Right renal pelvis (tissue), 4 donors: ENCODE measurements at regions not wholly inside any gene's neighbourhood (a gene's known extent, or its start where the extent isn't known, plus 50 kb on each side); places are given as distances from the start of the nearest gene placed in this dataset.
"Not testable (repeated sequence)": the region's sequence is repeated elsewhere in the genome, so short reads cannot be mapped to it uniquely, and the experiment has no call there.

Source experiments
- DNase-seq, 4 donors: peaks; one replicate each; pipeline ENCODE4 v3.0.0-alpha.2; 2013; ENCODE audit warnings: low read depth in 4 of 4, low spot score in 3 of 4, missing footprints in 1 of 4

- DNase-seq, result no peak
Measured at GRCh38 chr4:125003840-125004239, 291.3 kb upstream of the ANKRD50 start.

GRCh38 chr4:124997991-124998390 is 285.5 kb upstream of the ANKRD50 start:
- no peak for DNase-seq

GRCh38 chr4:124997124-124997523 is 284.6 kb upstream of the ANKRD50 start:
- no peak for DNase-seq

DNA sequence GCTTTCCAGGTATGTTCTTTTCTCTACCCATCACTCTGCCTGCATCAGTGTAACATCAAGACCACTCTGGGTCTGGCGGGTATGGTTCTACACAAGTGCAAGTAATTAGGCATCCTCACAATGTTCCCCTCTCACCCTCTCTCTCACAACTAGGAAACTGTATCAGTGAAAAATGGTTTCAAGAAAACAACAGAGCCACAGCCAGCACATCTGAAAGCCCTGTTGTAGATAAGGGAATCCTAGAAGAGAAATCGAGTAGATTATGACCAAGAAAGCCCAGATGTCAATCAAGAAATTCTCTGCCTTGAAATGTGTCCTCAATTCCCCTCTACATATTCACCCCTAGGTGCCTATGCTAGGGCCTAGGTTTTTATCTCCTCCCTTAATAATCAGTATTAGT is 281.3 kb upstream of the ANKRD50 start:
- DNase-seq, result no peak

DNA sequence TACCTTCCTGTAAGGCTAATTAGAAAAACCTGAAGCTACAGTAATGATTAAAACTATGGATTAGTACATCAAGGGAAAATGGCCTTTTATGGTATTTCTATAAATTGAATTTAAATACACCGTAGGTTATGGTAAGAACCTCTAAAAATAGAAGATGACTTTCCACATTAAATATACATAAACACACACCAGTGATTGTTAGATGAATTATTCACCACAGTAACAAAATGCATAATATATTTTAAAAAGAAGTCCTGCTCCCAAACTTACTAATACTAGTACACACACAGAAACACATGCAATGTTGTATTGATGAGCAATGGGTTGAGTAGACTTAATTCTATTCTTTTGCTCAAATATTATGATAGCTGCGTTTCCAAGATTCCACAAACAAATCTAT is 277.9 kb upstream of the ANKRD50 start:
- DNase-seq, result no peak

GRCh38 chr4:124980276-124980752 is 267.8 kb upstream of the ANKRD50 start:
- DNase-seq, result no peak

DNA sequence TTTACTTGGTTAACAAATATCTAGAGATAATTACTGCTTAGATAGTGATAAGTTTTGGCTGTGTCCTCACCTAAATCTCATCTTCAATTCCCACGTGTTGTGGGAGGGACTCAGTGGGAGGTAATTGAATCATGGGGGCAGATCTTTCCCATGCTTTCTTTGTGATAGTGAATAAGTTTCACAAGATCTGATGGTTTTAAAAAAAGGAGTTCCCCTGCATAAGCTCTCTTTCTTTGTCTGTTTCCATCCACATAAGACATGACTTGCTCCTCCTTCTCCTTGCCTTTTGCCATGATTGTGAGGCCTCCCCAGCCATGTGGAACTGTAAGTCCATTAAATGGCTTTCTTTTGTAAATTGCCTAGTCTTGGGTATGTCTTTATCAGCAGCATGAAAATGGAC is 266.0 kb upstream of the ANKRD50 start:
- DNase-seq, result not testable (repeated sequence)

DNA sequence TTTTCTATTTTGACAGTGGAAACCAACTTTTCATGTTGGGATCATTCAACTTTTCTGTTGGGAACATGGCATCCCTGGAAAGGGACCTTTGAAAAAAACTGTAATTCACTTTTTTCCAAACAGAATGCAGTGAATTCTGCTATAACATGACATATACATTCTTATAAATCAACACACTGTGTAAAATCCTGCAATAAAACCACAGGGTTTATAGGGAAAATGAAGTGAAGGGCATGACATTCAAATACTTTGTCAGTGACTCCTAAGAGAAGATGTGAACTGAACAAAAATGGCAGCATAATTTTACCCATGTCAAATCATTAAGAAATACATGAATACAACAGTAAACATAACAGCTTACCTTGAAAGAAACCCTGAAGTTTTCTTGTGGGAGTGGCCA is 264.5 kb upstream of the ANKRD50 start:
- no peak for DNase-seq

DNA sequence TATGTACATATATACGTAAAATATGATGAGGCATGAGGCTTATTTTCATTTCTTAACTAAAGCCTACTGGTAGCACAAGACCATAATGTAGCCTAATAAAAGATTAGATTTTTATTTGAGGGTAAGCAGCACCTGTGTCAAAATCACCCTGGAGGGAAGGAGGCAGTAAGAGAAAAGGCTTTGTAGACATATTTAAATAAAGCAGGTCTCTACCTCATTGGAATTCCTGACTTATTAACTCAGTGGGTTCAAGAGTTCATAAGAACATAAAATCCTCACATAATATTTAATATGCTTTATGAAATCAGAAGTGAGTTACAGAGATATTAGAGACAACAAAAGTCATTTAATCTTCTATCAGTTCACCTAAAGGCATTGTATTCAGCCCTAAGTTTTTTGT is 261.6 kb upstream of the ANKRD50 start:
- DNase-seq, result no peak

GRCh38 chr4:124973716-124974115 is 261.2 kb upstream of the ANKRD50 start:
- DNase-seq, result no peak

GRCh38 chr4:124970011-124970410 is 257.5 kb upstream of the ANKRD50 start:
- no peak for DNase-seq

DNA sequence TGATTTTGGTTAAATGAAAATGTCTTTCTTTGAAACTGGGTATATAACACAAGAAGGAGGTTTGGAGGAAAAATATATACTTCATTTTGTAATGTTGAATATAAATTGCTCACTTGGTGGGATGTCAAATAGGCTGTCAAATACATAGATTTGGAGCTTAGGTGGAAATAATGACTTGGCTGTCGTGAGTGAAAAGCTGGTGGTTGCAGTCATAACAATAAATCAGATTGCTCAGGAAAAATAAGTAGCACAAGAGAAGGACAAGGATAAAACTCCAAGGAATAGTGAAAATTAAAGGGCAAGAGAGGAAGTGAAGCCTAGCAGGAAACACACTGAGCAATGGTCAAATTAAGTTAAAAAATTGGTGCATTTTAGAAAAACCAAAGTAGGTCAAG is 253.0 kb upstream of the ANKRD50 start:
- no peak for DNase-seq

DNA sequence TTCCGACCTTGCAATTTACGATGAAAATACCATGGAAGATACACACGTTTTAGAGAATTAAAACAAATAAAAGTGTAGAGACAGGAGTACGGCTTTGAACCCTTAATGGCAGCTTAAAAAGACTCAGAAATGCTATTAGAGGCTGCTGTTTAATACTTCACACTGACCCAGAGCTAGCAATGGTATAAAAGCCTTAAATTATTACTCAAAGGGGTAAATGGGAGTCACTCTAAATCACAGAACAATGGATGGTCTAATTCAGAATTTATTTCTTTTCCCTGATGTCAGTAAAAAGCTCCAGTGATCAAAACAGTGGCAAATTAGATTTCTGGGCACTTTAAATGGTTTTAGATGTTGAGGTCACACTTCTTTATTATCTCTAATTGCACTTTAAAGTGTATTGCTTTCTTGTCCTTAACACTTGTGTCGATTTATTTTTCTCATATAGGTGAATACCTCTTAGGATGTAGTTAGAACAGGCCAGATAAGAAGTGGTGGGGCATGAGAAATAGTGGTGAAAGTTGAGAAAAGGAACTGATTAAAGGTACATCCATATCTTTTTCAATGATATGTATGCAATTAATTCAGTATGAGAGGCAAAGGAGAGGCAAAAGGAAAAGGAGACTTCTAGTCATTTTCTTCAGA is 252.4 kb upstream of the ANKRD50 start:
- DNase-seq, result no peak

DNA sequence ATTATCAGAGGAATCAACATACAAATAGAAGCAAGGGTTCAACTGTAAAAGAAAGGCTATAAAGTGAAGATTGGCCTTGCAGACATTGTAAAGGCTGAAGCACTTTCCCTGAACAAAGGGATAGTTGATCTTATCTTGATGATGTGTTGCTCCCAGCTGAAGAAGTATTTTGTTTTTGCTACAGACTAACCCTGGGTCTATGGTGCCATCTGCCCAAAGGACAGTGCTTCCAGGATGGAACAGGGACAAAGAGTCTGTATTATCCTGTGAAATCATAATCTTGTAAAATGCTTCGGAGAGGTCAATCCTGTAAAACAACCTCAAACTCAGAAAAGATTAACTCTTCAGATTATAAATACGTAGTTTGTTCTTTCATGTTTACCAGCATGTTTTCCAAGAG is 251.7 kb upstream of the ANKRD50 start:
- DNase-seq, result no peak

GRCh38 chr4:124961138-124961750 is 248.7 kb upstream of the ANKRD50 start:
- DNase-seq, result no peak

GRCh38 chr4:124958847-124959246 is 246.3 kb upstream of the ANKRD50 start:
- no peak for DNase-seq

GRCh38 chr4:124955476-124955875 is 242.9 kb upstream of the ANKRD50 start:
- DNase-seq, result no peak

GRCh38 chr4:124954046-124954445 is 241.5 kb upstream of the ANKRD50 start:
- no peak for DNase-seq

DNA sequence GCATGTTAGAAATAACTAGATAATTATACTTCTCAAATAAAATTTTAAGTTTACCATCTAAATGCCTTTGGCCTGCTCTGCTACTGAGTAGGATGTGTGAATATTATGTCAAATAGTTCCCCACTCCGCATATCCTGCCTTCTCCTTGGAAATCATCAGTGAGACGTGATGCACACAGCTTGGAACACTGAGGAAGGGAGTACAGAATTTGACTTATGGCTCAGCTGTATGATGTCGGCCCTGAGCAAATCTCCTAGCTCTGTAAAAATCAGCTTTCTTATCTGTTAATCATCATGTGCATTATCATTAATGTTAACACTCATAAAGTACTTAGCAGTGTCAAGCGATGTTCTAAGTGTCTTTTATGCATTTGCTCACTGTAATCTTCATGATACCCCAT is 241.0 kb upstream of the ANKRD50 start:
- no peak for DNase-seq

DNA sequence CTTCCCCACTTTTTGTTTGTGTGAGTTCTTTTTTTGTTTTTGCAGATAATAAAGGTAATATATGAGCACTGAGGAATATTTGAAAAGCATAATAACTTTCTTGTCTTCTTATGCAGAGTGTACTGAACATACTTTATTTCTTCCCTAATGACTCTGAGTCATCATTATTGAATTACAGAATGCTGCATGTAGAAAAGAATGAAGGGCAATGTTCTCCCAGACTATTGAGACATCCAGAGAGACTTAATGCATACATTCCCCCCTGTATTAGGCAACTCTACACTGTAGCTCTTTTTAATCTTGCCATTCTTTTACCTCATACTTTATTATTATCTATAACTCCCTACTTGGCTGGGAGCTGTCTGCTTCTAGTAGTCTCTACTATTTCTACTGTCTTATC is 240.5 kb upstream of the ANKRD50 start:
- DNase-seq, result no peak

GRCh38 chr4:124952601-124953000 is 240.1 kb upstream of the ANKRD50 start:
- DNase-seq, result no peak

DNA sequence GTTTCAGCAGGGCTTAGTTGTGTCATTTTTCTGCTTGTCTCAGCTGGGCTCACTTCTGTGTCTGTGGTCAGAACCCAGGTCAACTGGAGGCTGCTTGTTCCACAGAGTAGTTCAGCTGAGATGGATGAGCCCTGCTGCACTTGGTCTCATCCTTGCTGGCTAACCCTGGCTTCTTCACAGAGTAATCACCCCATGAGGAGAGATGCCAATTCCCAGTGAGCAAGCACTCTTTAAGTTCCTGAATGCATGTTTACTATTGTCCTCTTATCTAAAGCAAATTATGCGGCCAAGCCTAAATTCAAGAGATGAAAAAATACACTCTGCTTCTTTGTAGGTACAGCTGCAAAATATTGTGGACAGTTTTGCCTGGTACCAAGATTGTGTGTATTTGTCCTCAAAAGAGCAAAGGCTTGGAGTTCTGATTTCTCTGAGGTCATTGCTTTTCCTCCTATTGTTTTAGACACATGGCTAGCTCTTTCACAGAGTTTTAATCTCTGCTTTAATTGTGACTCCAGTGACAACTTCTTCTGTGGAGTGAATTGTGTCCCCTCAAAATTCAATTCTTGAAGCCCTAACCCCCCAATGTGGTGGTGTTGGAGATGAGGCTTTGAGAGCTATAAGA is 236.6 kb upstream of the ANKRD50 start:
- DNase-seq, result no peak
